B cell (primary cell): ENCODE measurements at regions not wholly inside any gene's neighbourhood (a gene's known extent, or its start where the extent isn't known, plus 50 kb on each side); places are given as distances from the start of the nearest gene placed in this dataset.

Experiments
- ATAC-seq: fragments of 200-7000 bp; cut with Tn5 transposase; one replicate; pipeline ENCODE4 v1.10.0; 2021; ENCODE audit warnings: low read depth, mild to moderate bottlenecking, moderate number of reproducible peaks, moderate library complexity
- CTCF ChIA-PET: fragments of 350-600 bp; sonication (Branson Sonifier 250); formaldehyde crosslinking; loops from one replicate; lab custom pipeline; 2021; ENCODE audit warnings: antibody characterized with exemption, inconsistent platforms; lab: Charles Lee
- POLR2A ChIA-PET: fragments of 350-600 bp; sonication (Branson Sonifier 250); formaldehyde crosslinking; loops from one replicate; lab custom pipeline; 2021; ENCODE audit warnings: antibody characterized with exemption; lab: Charles Lee
- DNase-seq: peaks from one replicate; pipeline ENCODE4 v3.0.0; 2013
- H2AFZ ChIP-seq: 2 replicates; pipeline ENCODE4 v1.6.1; 2012; ENCODE audit warnings: mild to moderate bottlenecking, low read depth, low read length; ENCODE audit not compliant: insufficient read depth, poor library complexity, severe bottlenecking
- H3K27ac ChIP-seq, 2 donors: 1 replicate in 1 of 2; 2 replicates in 1 of 2; pipeline ENCODE4 v1.5.1; 2012 to 2013; ENCODE audit warnings: low read length in 2 of 2, mild to moderate bottlenecking in 2 of 2, moderate library complexity in 1 of 2
- H3K27me3 ChIP-seq, 4 experiments: fragments of 200-600 bp in 1 of 4; sonication (generic) in 1 of 4; replicated peaks in 1 of 4; 1 replicate in 2 of 4; 2 replicates in 2 of 4; pipeline versions ENCODE4 v1.6.1 to v1.7.0; 2013 to 2016; ENCODE audit warnings: low read length in 3 of 4, mild to moderate bottlenecking in 2 of 4, mixed read lengths in 1 of 4, moderate library complexity in 1 of 4; ENCODE audit not compliant: insufficient read depth in 4 of 4, control insufficient read depth in 3 of 4; ENCODE audit errors: control extremely low read depth in 1 of 4
- H3K36me3 ChIP-seq, 2 experiments: replicated peaks in 1 of 2; 1 replicate in 1 of 2; 2 replicates in 1 of 2; pipeline versions ENCODE4 v1.6.1 to v1.7.1; 2013; ENCODE audit warnings: low read length in 1 of 2; ENCODE audit not compliant: insufficient read depth in 2 of 2, control insufficient read depth in 1 of 2; ENCODE audit errors: control extremely low read depth in 1 of 2, extremely low read depth in 1 of 2
- H3K4me1 ChIP-seq, 2 donors: fragments of 200-600 bp in 1 of 2; sonication (generic) in 1 of 2; 1 replicate in 1 of 2; 2 replicates in 1 of 2; pipeline versions ENCODE4 v1.5.1 to v1.6.1; 2013 to 2017; ENCODE audit warnings: low read length in 2 of 2; ENCODE audit not compliant: control insufficient read depth in 2 of 2, insufficient read depth in 2 of 2
- H3K4me2 ChIP-seq: replicated peaks from 2 replicates; pipeline ENCODE3; 2012; ENCODE audit warnings: mild to moderate bottlenecking, low read depth, low read length; ENCODE audit not compliant: poor library complexity, severe bottlenecking
- H3K4me3 ChIP-seq, 5 experiments: fragments of 200-600 bp in 1 of 5; sonication (generic) in 1 of 5; 1 replicate in 3 of 5; 2 replicates in 2 of 5; pipeline versions ENCODE4 v1.5.1 to v1.7.0; 2011 to 2016; ENCODE audit warnings: low read length in 4 of 5, mild to moderate bottlenecking in 4 of 5, low read depth in 2 of 5, control low read depth in 1 of 5, moderate library complexity in 1 of 5; ENCODE audit not compliant: insufficient read depth in 1 of 5; ENCODE audit errors: control extremely low read depth in 1 of 5, extremely low read depth in 1 of 5
- H3K79me2 ChIP-seq: fragments of 200-600 bp; sonication (generic); one replicate; pipeline ENCODE4 v1.6.0; 2016; ENCODE audit warnings: low read length; ENCODE audit not compliant: control insufficient read depth, insufficient read depth
- H3K9ac ChIP-seq: fragments of 200-600 bp; sonication (generic); 2 replicates; pipeline ENCODE4 v1.6.1; 2017; ENCODE audit warnings: mild to moderate bottlenecking, low read length, moderate library complexity
- H3K9me3 ChIP-seq, 3 donors: one replicate each; pipeline versions ENCODE4 v1.6.1 to v1.7.1; 2013; ENCODE audit warnings: low read length in 2 of 3; ENCODE audit not compliant: control insufficient read depth in 2 of 3, insufficient read depth in 1 of 3; ENCODE audit errors: control extremely low read depth in 1 of 3
- H4K20me1 ChIP-seq: 2 replicates; pipeline ENCODE4 v1.6.0; 2012; ENCODE audit warnings: mild to moderate bottlenecking, low read length; ENCODE audit not compliant: insufficient read depth, control insufficient read depth, poor library complexity, severe bottlenecking
- H3K27ac Mint-ChIP-seq: one replicate; pipeline ENCODE4 v1.8.0; 2021; ENCODE audit warnings: mixed read lengths
- H3K27me3 Mint-ChIP-seq: one replicate; pipeline ENCODE4 v1.8.0; 2021; ENCODE audit warnings: mixed read lengths
- H3K4me1 Mint-ChIP-seq: one replicate; pipeline ENCODE4 v1.8.0; 2021; ENCODE audit warnings: mixed read lengths
- H3K4me3 Mint-ChIP-seq: one replicate; pipeline ENCODE4 v1.8.0; 2021; ENCODE audit warnings: mixed read lengths
- H3K9me3 Mint-ChIP-seq: one replicate; pipeline ENCODE4 v1.8.0; 2022; ENCODE audit warnings: mixed read lengths; ENCODE audit not compliant: insufficient read depth
- EZH2 ChIP-seq: IDR thresholded peaks from 2 replicates; pipeline ENCODE4 v1.6.1; 2012; ENCODE audit warnings: borderline replicate concordance, low read depth, mild to moderate bottlenecking, moderate library complexity, low read length; ENCODE audit not compliant: insufficient read depth, poor library complexity, severe bottlenecking
- WGBS: methylation state at CpG from one replicate; pipeline ENCODE4 v1.1.5; 2013; ENCODE audit warnings: missing lambda C conversion rate; ENCODE audit not compliant: insufficient coverage; 5-methylcytosine and 5-hydroxymethylcytosine counted together
- intact Hi-C: fragments of 100-400 bp; cut with micrococcal nuclease; formaldehyde crosslinking; loops from one replicate; pipeline ENCODE4 v1.10.0; 2022
- TF ChIP-seq, protein P1 (sequence below): fragments of 200-600 bp; IDR thresholded peaks from one replicate; pipeline ENCODE4 v1.8.0; 2022; ENCODE audit warnings: antibody characterized with exemption, mild to moderate bottlenecking

DNA sequence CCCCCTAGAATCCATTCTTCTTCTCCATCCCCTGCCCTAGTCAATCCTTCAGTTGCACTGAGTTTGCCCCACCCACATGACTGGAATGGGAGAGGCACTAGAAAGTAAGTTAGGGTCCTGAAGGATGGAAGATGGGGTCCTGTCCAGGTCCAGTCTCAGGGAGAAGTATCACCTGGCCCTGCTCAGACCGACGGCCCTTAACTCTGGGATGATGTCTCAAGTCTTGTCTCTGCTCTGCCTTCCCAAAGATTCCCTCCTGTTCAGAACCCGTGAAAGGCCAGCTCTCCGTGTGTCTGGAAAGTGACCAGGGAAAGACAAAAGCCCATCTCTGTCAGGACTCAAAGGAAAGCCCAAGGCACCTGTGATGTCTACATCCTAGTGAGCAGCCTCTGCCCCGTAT, 88.8 kb downstream of the OAT start:
- CTCF ChIA-PET, result no interaction called here
- DNase-seq (no peak), ATAC-seq (no peak)
- no peaks in the 10 kb centered on the region for H4K20me1 ChIP-seq
- H3K9me3 ChIP-seq, result peaks cover 0 to 12% (median 4%) of the 10 kb centered on the region in 3 donors
- no peak overlapping the region for H3K27ac ChIP-seq
- intact Hi-C loops, result no loop called here
- Mint-ChIP-seq H3K4me3 (no peak overlapping the region), H3K9me3 (peaks cover 13% of the 10 kb centered on the region), H3K27me3 (peaks cover 30% of the 10 kb centered on the region), H3K4me1 (no peaks in the 10 kb centered on the region), H3K27ac (no peak overlapping the region)
- H3K9ac ChIP-seq, result no peak overlapping the region
- H3K79me2 ChIP-seq, result no peaks in the 10 kb centered on the region
- peaks cover 0 to 2% (median 0%) of the 10 kb centered on the region in 4 experiments for H3K27me3 ChIP-seq
- no peaks in the 10 kb centered on the region for H3K36me3 ChIP-seq
- H3K4me2 ChIP-seq, result no peak overlapping the region
- WGBS, result 87% methylated on average over 5 of the region's 5 CpGs
- POLR2A ChIA-PET, result no interaction called here
- no peaks in the 10 kb centered on the region for H3K4me1 ChIP-seq
- H3K4me3 ChIP-seq, result no peak overlapping the region
- TF ChIP-seq EZH2, result no peak
- TF ChIP-seq, protein P1, sequence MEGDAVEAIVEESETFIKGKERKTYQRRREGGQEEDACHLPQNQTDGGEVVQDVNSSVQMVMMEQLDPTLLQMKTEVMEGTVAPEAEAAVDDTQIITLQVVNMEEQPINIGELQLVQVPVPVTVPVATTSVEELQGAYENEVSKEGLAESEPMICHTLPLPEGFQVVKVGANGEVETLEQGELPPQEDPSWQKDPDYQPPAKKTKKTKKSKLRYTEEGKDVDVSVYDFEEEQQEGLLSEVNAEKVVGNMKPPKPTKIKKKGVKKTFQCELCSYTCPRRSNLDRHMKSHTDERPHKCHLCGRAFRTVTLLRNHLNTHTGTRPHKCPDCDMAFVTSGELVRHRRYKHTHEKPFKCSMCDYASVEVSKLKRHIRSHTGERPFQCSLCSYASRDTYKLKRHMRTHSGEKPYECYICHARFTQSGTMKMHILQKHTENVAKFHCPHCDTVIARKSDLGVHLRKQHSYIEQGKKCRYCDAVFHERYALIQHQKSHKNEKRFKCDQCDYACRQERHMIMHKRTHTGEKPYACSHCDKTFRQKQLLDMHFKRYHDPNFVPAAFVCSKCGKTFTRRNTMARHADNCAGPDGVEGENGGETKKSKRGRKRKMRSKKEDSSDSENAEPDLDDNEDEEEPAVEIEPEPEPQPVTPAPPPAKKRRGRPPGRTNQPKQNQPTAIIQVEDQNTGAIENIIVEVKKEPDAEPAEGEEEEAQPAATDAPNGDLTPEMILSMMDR, result no peak
- H2AFZ ChIP-seq, result no peak overlapping the region

DNA sequence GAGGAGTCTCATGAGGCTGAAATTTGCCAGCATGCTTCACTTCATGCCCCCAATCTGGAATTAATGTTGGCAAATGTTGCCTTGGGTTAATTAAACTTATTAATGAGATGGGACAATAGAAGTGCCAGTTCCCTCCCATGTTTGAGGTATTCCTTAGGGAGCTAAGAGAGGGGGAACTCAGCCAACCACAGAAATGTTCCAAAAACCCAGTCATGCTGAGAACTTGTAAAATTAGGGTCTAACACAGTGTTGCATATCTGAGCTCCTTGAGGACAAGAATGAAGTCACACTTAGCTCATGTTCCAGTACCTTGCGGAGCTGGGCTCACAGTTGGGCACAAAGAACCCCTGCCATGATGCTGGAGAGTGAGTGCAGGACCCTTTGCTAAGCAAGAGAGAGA, 89.4 kb downstream of the OAT start:
- H3K36me3 ChIP-seq, result no peaks in the 10 kb centered on the region
- H3K4me2 ChIP-seq, result no peak overlapping the region
- 100% methylated on average over 1 of the region's 1 CpG for WGBS
- no peak for TF ChIP-seq EZH2
- TF ChIP-seq, protein P1, result no peak
- no peak overlapping the region for H3K4me3 ChIP-seq
- no peak overlapping the region for H3K9ac ChIP-seq
- ATAC-seq, result no peak
- H3K79me2 ChIP-seq, result no peaks in the 10 kb centered on the region
- intact Hi-C loops, result no loop called here
- no peak overlapping the region for H2AFZ ChIP-seq
- ChIA-PET CTCF (no interaction called here), POLR2A (no interaction called here)
- no peak overlapping the region for H3K27ac ChIP-seq
- no peak overlapping the region for H3K27ac Mint-ChIP-seq
- no peaks in the 10 kb centered on the region for H3K4me1 ChIP-seq
- H3K9me3 ChIP-seq, result peaks cover 0 to 12% (median 3%) of the 10 kb centered on the region in 3 donors
- H3K27me3 ChIP-seq, result peaks cover 0 to 2% (median 0%) of the 10 kb centered on the region in 4 experiments
- H3K4me3 Mint-ChIP-seq, result no peak overlapping the region
- no peaks in the 10 kb centered on the region for H4K20me1 ChIP-seq
- H3K9me3 Mint-ChIP-seq, result peaks cover 13% of the 10 kb centered on the region
- H3K4me1 Mint-ChIP-seq, result no peaks in the 10 kb centered on the region
- no peak for DNase-seq
- H3K27me3 Mint-ChIP-seq, result peaks cover 32% of the 10 kb centered on the region
